Transverse colon (tissue), 4 donors: ENCODE measurements at regions not wholly inside any gene's neighbourhood (a gene's known extent, or its start where the extent isn't known, plus 50 kb on each side); places are given as distances from the start of the nearest gene placed in this dataset.

Experiments
- DNase-seq: peaks from one replicate; pipeline ENCODE4 v3.0.0-alpha.2; 2019
- H3K27ac ChIP-seq, 4 donors: fragments of 200-600 bp; sonication (generic); 2 replicates each; pipeline ENCODE4 v1.5.1; 2016 to 2018; ENCODE audit warnings: inconsistent platforms in 4 of 4
- H3K27me3 ChIP-seq: fragments of 200-600 bp; sonication (generic); 2 replicates; pipeline ENCODE4 v1.5.1; 2017; ENCODE audit warnings: inconsistent platforms
- H3K36me3 ChIP-seq, 4 donors: fragments of 200-600 bp; sonication (generic); 2 replicates each; pipeline ENCODE4 v1.5.1; 2017 to 2019; ENCODE audit warnings: inconsistent platforms in 4 of 4
- H3K4me1 ChIP-seq, 4 donors: fragments of 200-600 bp; sonication (generic); 2 replicates each; pipeline ENCODE4 v1.5.1; 2017 to 2020; ENCODE audit warnings: inconsistent platforms in 4 of 4
- H3K4me3 ChIP-seq, 4 donors: fragments of 200-600 bp; sonication (generic); 1 replicate in 1 of 4; 2 replicates in 3 of 4; pipeline versions ENCODE4 v1.5.1 to v1.6.1; 2017 to 2019; ENCODE audit warnings: inconsistent platforms in 4 of 4
- H3K9me3 ChIP-seq, 2 donors: fragments of 200-600 bp; sonication (generic); 2 replicates each; pipeline ENCODE4 v1.5.1; 2017 to 2019; ENCODE audit warnings: inconsistent platforms in 2 of 2
- CTCF ChIP-seq, 5 experiments: fragments of 200-600 bp in 3 of 5; fragments of 450-650 bp in 2 of 5; sonication (generic) in 3 of 5; IDR thresholded peaks; 1 replicate in 2 of 5; 2 replicates in 3 of 5; pipeline ENCODE4 v1.5.1; 2016 to 2017; ENCODE audit warnings: antibody characterized with exemption in 5 of 5, inconsistent platforms in 3 of 5, mild to moderate bottlenecking in 2 of 5, moderate library complexity in 1 of 5
- EP300 ChIP-seq: sonication (generic); formaldehyde crosslinking; IDR thresholded peaks from one replicate; pipeline ENCODE4 v1.6.1; 2017; ENCODE audit warnings: antibody characterized with exemption, low read depth
- POLR2A ChIP-seq: fragments of 450-650 bp; IDR thresholded peaks from one replicate; pipeline ENCODE4 v1.6.1; 2016; ENCODE audit warnings: antibody characterized with exemption, mild to moderate bottlenecking, moderate library complexity
- POLR2AphosphoS5 ChIP-seq, 3 donors: sonication (generic); formaldehyde crosslinking; IDR thresholded peaks; one replicate each; pipeline ENCODE4 v1.6.1; 2016; ENCODE audit warnings: antibody characterized with exemption in 3 of 3
- WGBS, 2 donors: methylation state at CpG; one replicate each; pipeline ENCODE4 v1.1.5; 2018; ENCODE audit warnings: low coverage in 1 of 2; 5-methylcytosine and 5-hydroxymethylcytosine counted together
- in situ Hi-C, 4 donors: fragments of 200-750 bp; cut with MboI; loops; one replicate each; pipeline versions ENCODE4 v1.15.0 to v1.15.1; 2017; ENCODE audit warnings: low sequenced_read_pairs in 3 of 4, low pct_ligation_motif_present in 1 of 4, low pct_unique_long_range_greater_than_20kb in 1 of 4
- intact Hi-C: fragments of 100-400 bp; cut with DNase I; formaldehyde crosslinking; loops from one replicate; pipeline ENCODE4 v1.15.1; 2023; ENCODE audit warnings: low total_unique reads

- intact Hi-C loops (no loop called here), in situ Hi-C loops (no loop called here)
- H3K27ac ChIP-seq, result no peak overlapping the region
Observed at GRCh38 chr1:204017032-204017431, 55.9 kb upstream of the SOX13 start.

GRCh38 chr1:204018460-204018859 lies 54.5 kb upstream of the SOX13 start:
- Histone ChIP-seq H3K36me3 (no peaks in the 10 kb centered on the region), H3K4me1 (no peaks in the 10 kb centered on the region), H3K27ac (no peak overlapping the region), H3K27me3 (no peaks in the 10 kb centered on the region), H3K9me3 (no peaks in the 10 kb centered on the region), H3K4me3 (no peak overlapping the region)
- in situ Hi-C loops (no loop called here), intact Hi-C loops (no loop called here)
- WGBS, 2 donors, result 71 to 100% methylated on average over 1 to 2 of the region's 2 CpGs
- no peak for TF ChIP-seq POLR2A
- TF ChIP-seq POLR2AphosphoS5 (IDR thresholded peaks at IDR 0.05), result no peak
- TF ChIP-seq EP300, result no peak
- TF ChIP-seq CTCF (IDR thresholded peaks at IDR 0.05), result no peak
- DNase-seq, result no peak

More at GRCh38 chr1:204017032-204017431, 55.9 kb upstream of the SOX13 start:
- DNase-seq, result no peak
- Histone ChIP-seq H3K4me3 (no peak overlapping the region), H3K4me1 (no peaks in the 10 kb centered on the region), H3K27me3 (no peaks in the 10 kb centered on the region), H3K9me3 (no peaks in the 10 kb centered on the region), H3K36me3 (no peaks in the 10 kb centered on the region)
- TF ChIP-seq CTCF (IDR thresholded peaks at IDR 0.05) (no peak), EP300 (no peak), POLR2AphosphoS5 (IDR thresholded peaks at IDR 0.05) (no peak), POLR2A (no peak)
- 50 to 70% methylated on average over 1 of the region's 1 CpG for WGBS, 2 donors
